Dendritic cell treated with granulocyte-macrophage colony-stimulating factor and Interleukin-4, amounts not matched to agents 40 ng/mL and 50 ng/mL, for 4 days (primary cell): ENCODE measurements at regions not wholly inside any gene's neighbourhood (a gene's known extent, or its start where the extent isn't known, plus 50 kb on each side); places are given as distances from the start of the nearest gene placed in this dataset.
"Not testable (repeated sequence)": the region's sequence is repeated elsewhere in the genome, so short reads cannot be mapped to it uniquely, and the experiment has no call there.

Experiments used
- H3K27ac Mint-ChIP-seq: one replicate; pipeline ENCODE4 v1.8.0; 2022; ENCODE audit warnings: mild to moderate bottlenecking, mixed read lengths
- H3K27me3 Mint-ChIP-seq: one replicate; pipeline ENCODE4 v1.8.0; 2022; ENCODE audit warnings: mild to moderate bottlenecking, mixed read lengths
- H3K36me3 Mint-ChIP-seq: one replicate; pipeline ENCODE4 v1.8.0; 2022; ENCODE audit warnings: low read depth, mixed read lengths
- H3K4me1 Mint-ChIP-seq: one replicate; pipeline ENCODE4 v1.8.0; 2022; ENCODE audit warnings: low read depth, mixed read lengths
- H3K4me3 Mint-ChIP-seq: one replicate; pipeline ENCODE4 v1.8.0; 2022; ENCODE audit warnings: mild to moderate bottlenecking, moderate library complexity, mixed read lengths
- H3K9me3 Mint-ChIP-seq: one replicate; pipeline ENCODE4 v1.8.0; 2022; ENCODE audit warnings: mixed read lengths
- intact Hi-C: fragments of 100-400 bp; cut with micrococcal nuclease; formaldehyde crosslinking; loops from one replicate; pipeline ENCODE4 v1.15.0; 2022

- Mint-ChIP-seq H3K27me3 (no peaks in the 10 kb centered on the region), H3K36me3 (no peaks in the 10 kb centered on the region), H3K4me3 (no peak overlapping the region), H3K4me1 (no peaks in the 10 kb centered on the region), H3K27ac (no peak overlapping the region), H3K9me3 (no peaks in the 10 kb centered on the region)
- intact Hi-C loops, result no loop called here
Measured at GRCh38 chr11:103811870-103812455, 224.5 kb upstream of the DDI1 start.

GRCh38 chr11:103812680-103813079, 223.8 kb upstream of the DDI1 start:
- Mint-ChIP-seq H3K9me3 (no peaks in the 10 kb centered on the region), H3K27me3 (no peaks in the 10 kb centered on the region), H3K4me3 (no peak overlapping the region), H3K36me3 (no peaks in the 10 kb centered on the region), H3K4me1 (no peaks in the 10 kb centered on the region), H3K27ac (no peak overlapping the region)
- intact Hi-C loops, result no loop called here

- H3K27ac Mint-ChIP-seq, intact Hi-C loops, H3K4me1 Mint-ChIP-seq, H3K4me3 Mint-ChIP-seq, H3K36me3 Mint-ChIP-seq, H3K27me3 Mint-ChIP-seq: not testable (repeated sequence)
- H3K9me3 Mint-ChIP-seq, result peaks cover 29% of the 10 kb centered on the region
Measured at GRCh38 chr11:103820345-103820744, 216.1 kb upstream of the DDI1 start.

- H3K27me3 Mint-ChIP-seq, result no peaks in the 10 kb centered on the region
- no peak overlapping the region for H3K27ac Mint-ChIP-seq
- intact Hi-C loops, result no loop called here
- H3K36me3 Mint-ChIP-seq, result no peaks in the 10 kb centered on the region
- no peak overlapping the region for H3K4me3 Mint-ChIP-seq
- no peaks in the 10 kb centered on the region for H3K4me1 Mint-ChIP-seq
- H3K9me3 Mint-ChIP-seq, result peaks cover 29% of the 10 kb centered on the region
Measured at GRCh38 chr11:103824116-103824515, 212.3 kb upstream of the DDI1 start.

GRCh38 chr11:103825469-103825868, 211.0 kb upstream of the DDI1 start:
- Mint-ChIP-seq H3K36me3 (no peaks in the 10 kb centered on the region), H3K4me1 (no peaks in the 10 kb centered on the region), H3K4me3 (no peak overlapping the region), H3K27ac (no peak overlapping the region), H3K27me3 (no peaks in the 10 kb centered on the region), H3K9me3 (peaks cover 29% of the 10 kb centered on the region)
- intact Hi-C loops, result no loop called here

GRCh38 chr11:103826856-103827255, 209.6 kb upstream of the DDI1 start:
- intact Hi-C loops, result no loop called here
- Mint-ChIP-seq H3K9me3 (peaks cover 38% of the 10 kb centered on the region), H3K4me3 (no peak overlapping the region), H3K4me1 (no peaks in the 10 kb centered on the region), H3K27me3 (no peaks in the 10 kb centered on the region), H3K27ac (no peak overlapping the region), H3K36me3 (no peaks in the 10 kb centered on the region)

- no peaks in the 10 kb centered on the region for H3K4me1 Mint-ChIP-seq
- no peak overlapping the region for H3K4me3 Mint-ChIP-seq
- H3K27ac Mint-ChIP-seq, result no peak overlapping the region
- intact Hi-C loops, result no loop called here
- no peaks in the 10 kb centered on the region for H3K27me3 Mint-ChIP-seq
- H3K36me3 Mint-ChIP-seq, result no peaks in the 10 kb centered on the region
- H3K9me3 Mint-ChIP-seq, result peaks cover 47% of the 10 kb centered on the region
Measured at GRCh38 chr11:103829596-103829995, 206.8 kb upstream of the DDI1 start.

- Mint-ChIP-seq H3K36me3 (no peaks in the 10 kb centered on the region), H3K27me3 (no peaks in the 10 kb centered on the region), H3K9me3 (peaks cover 47% of the 10 kb centered on the region), H3K27ac (no peak overlapping the region), H3K4me1 (no peaks in the 10 kb centered on the region), H3K4me3 (no peak overlapping the region)
- intact Hi-C loops, result no loop called here
Measured at GRCh38 chr11:103830205-103830604, 206.2 kb upstream of the DDI1 start.

GRCh38 chr11:103832762-103833161, 203.7 kb upstream of the DDI1 start:
- H3K27ac Mint-ChIP-seq, result no peak overlapping the region
- no peak overlapping the region for H3K4me3 Mint-ChIP-seq
- H3K4me1 Mint-ChIP-seq, result no peaks in the 10 kb centered on the region
- H3K27me3 Mint-ChIP-seq, result no peaks in the 10 kb centered on the region
- peaks cover 59% of the 10 kb centered on the region for H3K9me3 Mint-ChIP-seq
- no peaks in the 10 kb centered on the region for H3K36me3 Mint-ChIP-seq
- intact Hi-C loops, result no loop called here

- peaks cover 1% of the 10 kb centered on the region for H3K9me3 Mint-ChIP-seq
- no peaks in the 10 kb centered on the region for H3K36me3 Mint-ChIP-seq
- no peaks in the 10 kb centered on the region for H3K27me3 Mint-ChIP-seq
- intact Hi-C loops, result no loop called here
- H3K27ac Mint-ChIP-seq, result no peak overlapping the region
- no peak overlapping the region for H3K4me3 Mint-ChIP-seq
- no peaks in the 10 kb centered on the region for H3K4me1 Mint-ChIP-seq
Measured at GRCh38 chr11:103842191-103842590, 194.2 kb upstream of the DDI1 start.

GRCh38 chr11:103842795-103843194, 193.6 kb upstream of the DDI1 start:
- Mint-ChIP-seq H3K4me1 (no peaks in the 10 kb centered on the region), H3K36me3 (no peaks in the 10 kb centered on the region), H3K27ac (no peak overlapping the region), H3K4me3 (no peak overlapping the region), H3K9me3 (no peaks in the 10 kb centered on the region), H3K27me3 (no peaks in the 10 kb centered on the region)
- intact Hi-C loops, result no loop called here

- Mint-ChIP-seq H3K27ac (no peak overlapping the region), H3K9me3 (no peaks in the 10 kb centered on the region), H3K4me3 (no peak overlapping the region), H3K27me3 (no peaks in the 10 kb centered on the region), H3K36me3 (no peaks in the 10 kb centered on the region), H3K4me1 (no peaks in the 10 kb centered on the region)
- intact Hi-C loops, result no loop called here
Measured at GRCh38 chr11:103844327-103845215, 191.9 kb upstream of the DDI1 start.

GRCh38 chr11:103845331-103845730, 191.1 kb upstream of the DDI1 start:
- Mint-ChIP-seq H3K27ac (no peak overlapping the region), H3K27me3 (no peaks in the 10 kb centered on the region), H3K4me1 (no peaks in the 10 kb centered on the region), H3K36me3 (no peaks in the 10 kb centered on the region), H3K9me3 (no peaks in the 10 kb centered on the region), H3K4me3 (no peak overlapping the region)
- intact Hi-C loops, result no loop called here

- no peak overlapping the region for H3K27ac Mint-ChIP-seq
- peaks cover 3% of the 10 kb centered on the region for H3K27me3 Mint-ChIP-seq
- intact Hi-C loops, result no loop called here
- no peaks in the 10 kb centered on the region for H3K9me3 Mint-ChIP-seq
- H3K4me3 Mint-ChIP-seq, result no peak overlapping the region
- H3K36me3 Mint-ChIP-seq, result no peaks in the 10 kb centered on the region
- H3K4me1 Mint-ChIP-seq, result no peaks in the 10 kb centered on the region
Measured at GRCh38 chr11:103848686-103849085, 187.8 kb upstream of the DDI1 start.

- peaks cover 3% of the 10 kb centered on the region for H3K27me3 Mint-ChIP-seq
- no peak overlapping the region for H3K4me3 Mint-ChIP-seq
- H3K27ac Mint-ChIP-seq, result no peak overlapping the region
- intact Hi-C loops, result no loop called here
- H3K9me3 Mint-ChIP-seq, result no peaks in the 10 kb centered on the region
- H3K36me3 Mint-ChIP-seq, result no peaks in the 10 kb centered on the region
- H3K4me1 Mint-ChIP-seq, result no peaks in the 10 kb centered on the region
Measured at GRCh38 chr11:103849366-103849765, 187.1 kb upstream of the DDI1 start.
